Stomach (tissue), 8 donors: ENCODE measurements at regions not wholly inside any gene's neighbourhood (a gene's known extent, or its start where the extent isn't known, plus 50 kb on each side); places are given as distances from the start of the nearest gene placed in this dataset.
"Not testable (repeated sequence)": the region's sequence is repeated elsewhere in the genome, so short reads cannot be mapped to it uniquely, and the experiment has no call there.

ENCODE experiments used
- DNase-seq, 2 donors: peaks; one replicate each; pipeline versions ENCODE4 v3.0.0 to v3.0.0-alpha.2; 2013 to 2019
- H3K27ac ChIP-seq, 5 donors: fragments of 200-600 bp in 4 of 5; sonication (generic) in 4 of 5; one replicate each; pipeline ENCODE4 v1.5.1; 2013 to 2019; ENCODE audit warnings: mild to moderate bottlenecking in 1 of 5, moderate library complexity in 1 of 5
- H3K27me3 ChIP-seq, 3 donors: fragments of 200-600 bp; sonication (generic); one replicate each; pipeline ENCODE4 v1.5.1; 2017 to 2019; ENCODE audit warnings: mixed run types in 1 of 3
- H3K36me3 ChIP-seq, 4 donors: fragments of 200-600 bp; sonication (generic); 1 replicate in 3 of 4; 2 replicates in 1 of 4; pipeline ENCODE4 v1.5.1; 2016 to 2019
- H3K4me1 ChIP-seq, 4 donors: fragments of 200-600 bp; sonication (generic); one replicate each; pipeline ENCODE4 v1.5.1; 2016 to 2019
- H3K4me3 ChIP-seq, 4 donors: fragments of 200-600 bp; sonication (generic) in 3 of 4; one replicate each; pipeline ENCODE4 v1.5.1; 2016 to 2019; ENCODE audit warnings: mild to moderate bottlenecking in 1 of 4
- H3K9me3 ChIP-seq, 4 donors: fragments of 200-600 bp; sonication (generic); one replicate each; pipeline ENCODE4 v1.5.1; 2016 to 2019
- EP300 ChIP-seq: sonication (generic); formaldehyde crosslinking; IDR thresholded peaks from one replicate; pipeline ENCODE4 v1.6.1; 2017; ENCODE audit warnings: antibody characterized with exemption
- POLR2A ChIP-seq, 4 donors: fragments of 450-650 bp; IDR thresholded peaks; one replicate each; pipeline ENCODE4 v1.6.1; 2016; ENCODE audit warnings: antibody characterized with exemption in 4 of 4, control low read depth in 2 of 4, mild to moderate bottlenecking in 1 of 4, moderate library complexity in 1 of 4
- POLR2AphosphoS5 ChIP-seq, 3 donors: sonication (generic); formaldehyde crosslinking; IDR thresholded peaks; one replicate each; pipeline ENCODE4 v1.6.1; 2016; ENCODE audit warnings: antibody characterized with exemption in 3 of 3
- WGBS, 5 donors: extraction: QIAGEN DNeasy Blood & Tissue Kit in 3 of 5; methylation state at CpG; one replicate each; pipeline versions ENCODE4 v1.1.5 to v1.1.7; 2013 to 2018; 5-methylcytosine and 5-hydroxymethylcytosine counted together
- intact Hi-C: fragments of 100-400 bp; cut with DNase I; formaldehyde crosslinking; loops from one replicate; pipeline ENCODE4 v1.15.1; 2023; ENCODE audit warnings: low total_unique reads
- TF ChIP-seq, protein P1 (sequence below), 7 experiments: fragments of 450-650 bp in 4 of 7; fragments of 200-600 bp in 3 of 7; sonication (generic) in 3 of 7; IDR thresholded peaks; one replicate each; pipeline ENCODE4 v1.5.1; 2016 to 2019; ENCODE audit warnings: antibody characterized with exemption in 7 of 7, control low read depth in 2 of 7, mild to moderate bottlenecking in 1 of 7
- donor health status: healthy with polysubstance abuse.
- donor health status: Bipolar disorder and iron deficiency.
- donor health status: healthy.

DNA sequence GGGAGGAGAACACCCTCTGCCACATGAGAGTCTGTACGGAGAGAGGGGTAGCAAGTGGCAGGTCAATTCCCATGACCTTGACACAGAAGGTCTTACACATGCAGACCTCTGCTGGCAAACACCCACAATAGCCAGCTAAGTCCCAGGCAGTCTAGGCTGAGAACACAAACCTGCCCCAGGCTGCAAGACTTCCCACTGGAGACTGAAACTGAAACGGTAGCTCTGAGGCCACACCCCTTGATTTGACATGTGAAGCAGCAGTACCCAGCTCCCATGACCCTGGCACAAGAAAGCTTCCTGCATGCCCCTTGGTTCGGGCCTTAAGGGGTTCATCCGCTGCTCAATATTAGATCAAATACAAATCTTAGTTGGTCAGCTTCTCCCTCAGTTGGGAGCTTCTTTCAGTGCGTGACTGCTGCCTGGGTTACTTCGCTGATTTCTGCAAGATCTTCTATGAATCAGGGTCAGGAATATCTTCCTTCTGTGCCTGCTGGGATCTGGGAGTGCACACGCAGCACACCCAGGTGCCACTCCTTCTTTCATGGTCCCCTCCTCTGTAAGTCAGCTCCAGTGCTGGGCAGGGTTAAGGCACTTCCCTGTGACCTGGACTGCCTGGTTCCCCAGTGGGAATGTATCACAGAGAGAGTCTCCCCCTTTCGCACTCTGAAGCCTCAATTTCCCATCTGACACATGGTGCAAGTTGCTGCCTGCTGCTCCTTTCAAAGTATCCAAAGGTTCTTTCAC lies 187.2 kb upstream of the NPAP1 start:
- DNase-seq: peak in 1 of 2 donors; percentile 5
- intact Hi-C loops, H3K4me1 ChIP-seq, H3K9me3 ChIP-seq, H3K27ac ChIP-seq, H3K36me3 ChIP-seq, H3K27me3 ChIP-seq, H3K4me3 ChIP-seq: not testable (repeated sequence)
- 59 to 72% (median 64%) methylated on average over 7 to 8 of the region's 8 CpGs for WGBS, 5 donors

- intact Hi-C loops, H3K9me3 ChIP-seq, H3K4me1 ChIP-seq, H3K4me3 ChIP-seq, H3K27ac ChIP-seq, H3K27me3 ChIP-seq, DNase-seq, H3K36me3 ChIP-seq: not testable (repeated sequence)
- 83 to 90% (median 87%) methylated on average over 11 of the region's 11 CpGs for WGBS, 5 donors
These were observed 170.4 kb upstream of the NPAP1 start for GRCh38 chr15:24505216-24505615.

DNA sequence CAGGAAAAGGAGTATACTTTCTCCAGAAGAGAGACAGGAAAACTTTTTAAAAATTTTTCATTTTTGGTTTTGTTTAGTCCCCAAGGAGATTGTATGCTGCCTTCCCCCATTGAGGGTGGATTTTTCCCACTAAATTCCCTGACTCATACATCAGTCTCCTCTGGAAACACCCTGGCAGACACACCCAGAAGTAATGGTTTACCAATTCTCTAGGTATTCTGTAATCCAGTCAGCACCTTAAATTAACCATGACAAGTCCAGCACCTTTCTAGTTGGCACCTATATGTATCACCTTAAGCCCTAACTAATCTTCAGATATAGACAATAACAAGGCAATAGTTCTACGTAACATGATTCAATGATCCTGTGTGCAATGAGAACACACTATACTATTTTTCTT lies 165.9 kb upstream of the NPAP1 start:
- H3K27me3 ChIP-seq, H3K4me3 ChIP-seq, DNase-seq, H3K4me1 ChIP-seq, H3K27ac ChIP-seq, H3K9me3 ChIP-seq, intact Hi-C loops, H3K36me3 ChIP-seq: not testable (repeated sequence)
- WGBS, 5 donors: 80 to 97% (median 91%) methylated on average over 1 of the region's 1 CpG

GRCh38 chr15:24511598-24511997 lies 164.0 kb upstream of the NPAP1 start:
- DNase-seq, H3K27ac ChIP-seq, H3K4me3 ChIP-seq, H3K9me3 ChIP-seq, H3K27me3 ChIP-seq, intact Hi-C loops, H3K36me3 ChIP-seq, H3K4me1 ChIP-seq: not testable (repeated sequence)
- WGBS, 5 donors: 64 to 81% (median 79%) methylated on average over 3 of the region's 3 CpGs

- intact Hi-C loops, DNase-seq, H3K9me3 ChIP-seq, H3K4me3 ChIP-seq, H3K36me3 ChIP-seq, H3K4me1 ChIP-seq, H3K27ac ChIP-seq, H3K27me3 ChIP-seq: not testable (repeated sequence)
- WGBS, 5 donors: 68 to 100% (median 78%) methylated on average over 3 to 4 of the region's 4 CpGs
These were observed 156.8 kb upstream of the NPAP1 start for GRCh38 chr15:24518772-24519171.

GRCh38 chr15:24531235-24531634 lies 144.3 kb upstream of the NPAP1 start:
- DNase-seq, H3K36me3 ChIP-seq, H3K9me3 ChIP-seq, H3K4me1 ChIP-seq, H3K27me3 ChIP-seq, H3K27ac ChIP-seq, H3K4me3 ChIP-seq, intact Hi-C loops: not testable (repeated sequence)
- WGBS, 5 donors: 37 to 49% (median 41%) methylated on average over 3 of the region's 3 CpGs

DNA sequence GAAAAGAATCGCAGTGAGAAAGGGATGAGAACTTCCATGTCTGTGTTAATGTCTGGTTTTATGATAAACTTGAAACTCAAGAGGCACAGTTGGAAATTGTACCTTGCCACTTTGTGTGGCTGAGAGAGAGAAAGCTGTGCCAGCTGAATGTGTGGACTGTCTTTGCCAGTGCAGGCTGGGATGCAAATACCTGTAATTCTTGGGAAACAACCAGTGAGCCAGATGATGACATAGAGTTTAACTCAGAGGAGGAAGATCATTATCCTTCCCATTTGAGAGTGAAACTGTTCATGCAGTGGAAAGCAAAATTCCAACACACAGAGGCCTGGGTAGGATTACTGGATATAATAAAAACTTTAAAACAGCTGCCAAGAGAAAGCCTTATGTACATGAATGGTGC lies 141.5 kb upstream of the NPAP1 start:
- WGBS, 5 donors: 79 to 96% (median 90%) methylated on average over 1 of the region's 1 CpG
- H3K27me3 ChIP-seq, DNase-seq, H3K4me1 ChIP-seq, H3K4me3 ChIP-seq, intact Hi-C loops, H3K9me3 ChIP-seq, H3K36me3 ChIP-seq, H3K27ac ChIP-seq: not testable (repeated sequence)

DNA sequence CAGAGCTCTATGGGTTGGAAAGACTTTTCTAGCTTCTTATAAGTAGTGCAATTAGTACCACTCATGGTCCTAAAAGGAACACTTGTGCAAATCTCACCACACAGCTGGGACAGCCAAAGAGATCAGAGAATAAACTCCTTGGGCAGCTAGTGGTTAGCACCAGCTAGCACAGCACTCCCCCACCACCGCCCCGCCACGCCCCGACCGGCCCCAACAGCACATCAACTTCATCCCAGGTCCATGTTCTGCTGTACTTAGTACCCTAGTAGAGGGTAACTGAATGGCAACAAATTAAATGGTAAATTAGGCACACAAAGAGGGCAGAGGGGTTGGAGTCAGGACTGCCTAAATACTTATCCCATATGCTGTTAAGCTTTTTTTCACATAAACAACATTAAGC lies 118.3 kb upstream of the NPAP1 start:
- H3K36me3 ChIP-seq, H3K27me3 ChIP-seq, H3K4me3 ChIP-seq, H3K4me1 ChIP-seq, H3K9me3 ChIP-seq, intact Hi-C loops, H3K27ac ChIP-seq, DNase-seq: not testable (repeated sequence)
- 71 to 84% (median 82%) methylated on average over 5 of the region's 5 CpGs for WGBS, 5 donors

GRCh38 chr15:24607636-24608035 lies 67.9 kb upstream of the NPAP1 start:
- intact Hi-C loops: no loop called here
- no peak for TF ChIP-seq POLR2A (IDR thresholded peaks at IDR 0.05)
- TF ChIP-seq EP300: no peak
- TF ChIP-seq, protein P1, sequence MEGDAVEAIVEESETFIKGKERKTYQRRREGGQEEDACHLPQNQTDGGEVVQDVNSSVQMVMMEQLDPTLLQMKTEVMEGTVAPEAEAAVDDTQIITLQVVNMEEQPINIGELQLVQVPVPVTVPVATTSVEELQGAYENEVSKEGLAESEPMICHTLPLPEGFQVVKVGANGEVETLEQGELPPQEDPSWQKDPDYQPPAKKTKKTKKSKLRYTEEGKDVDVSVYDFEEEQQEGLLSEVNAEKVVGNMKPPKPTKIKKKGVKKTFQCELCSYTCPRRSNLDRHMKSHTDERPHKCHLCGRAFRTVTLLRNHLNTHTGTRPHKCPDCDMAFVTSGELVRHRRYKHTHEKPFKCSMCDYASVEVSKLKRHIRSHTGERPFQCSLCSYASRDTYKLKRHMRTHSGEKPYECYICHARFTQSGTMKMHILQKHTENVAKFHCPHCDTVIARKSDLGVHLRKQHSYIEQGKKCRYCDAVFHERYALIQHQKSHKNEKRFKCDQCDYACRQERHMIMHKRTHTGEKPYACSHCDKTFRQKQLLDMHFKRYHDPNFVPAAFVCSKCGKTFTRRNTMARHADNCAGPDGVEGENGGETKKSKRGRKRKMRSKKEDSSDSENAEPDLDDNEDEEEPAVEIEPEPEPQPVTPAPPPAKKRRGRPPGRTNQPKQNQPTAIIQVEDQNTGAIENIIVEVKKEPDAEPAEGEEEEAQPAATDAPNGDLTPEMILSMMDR (IDR thresholded peaks at IDR 0.05): no peak
- TF ChIP-seq POLR2AphosphoS5 (IDR thresholded peaks at IDR 0.05): no peak
- DNase-seq: no peak
- Histone ChIP-seq H3K4me3 (no peak overlapping the region), H3K27ac (no peak overlapping the region), H3K27me3 (no peaks in the 10 kb centered on the region), H3K9me3 (peaks cover 0 to 8% (median 2%) of the 10 kb centered on the region in 4 donors), H3K4me1 (no peaks in the 10 kb centered on the region), H3K36me3 (no peaks in the 10 kb centered on the region)
- WGBS, 5 donors: 51 to 79% (median 68%) methylated on average over 3 to 4 of the region's 4 CpGs
